ENCODE measurements at regions not wholly inside any gene's neighbourhood (a gene's known extent, or its start where the extent isn't known, plus 50 kb on each side); places are given as distances from the start of the nearest gene placed in this dataset.

DNA sequence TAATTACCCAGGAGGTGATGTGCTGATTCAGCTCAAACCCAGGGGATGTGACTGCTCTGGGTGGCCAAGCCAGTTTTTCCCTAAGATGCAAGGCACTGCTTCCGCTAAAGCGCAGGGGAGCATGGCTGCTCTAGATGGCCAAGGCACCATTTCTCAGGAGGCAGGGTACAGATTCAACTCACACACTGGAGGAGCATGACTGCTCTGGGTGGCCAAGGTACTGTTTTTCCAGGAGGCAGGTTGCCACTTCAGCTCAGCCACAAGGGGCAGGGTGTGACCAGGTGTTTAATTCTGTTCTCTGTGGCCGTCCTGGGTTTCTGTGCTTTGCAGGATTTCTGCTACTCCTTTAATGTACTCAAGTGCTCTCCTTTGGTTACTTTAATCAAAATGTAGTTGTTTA is 659.3 kb upstream of the ARRDC4 start:
- TF ChIP-seq POLR2A (IDR thresholded peaks at IDR 0.05), result no peak
- TF ChIP-seq, protein P1, sequence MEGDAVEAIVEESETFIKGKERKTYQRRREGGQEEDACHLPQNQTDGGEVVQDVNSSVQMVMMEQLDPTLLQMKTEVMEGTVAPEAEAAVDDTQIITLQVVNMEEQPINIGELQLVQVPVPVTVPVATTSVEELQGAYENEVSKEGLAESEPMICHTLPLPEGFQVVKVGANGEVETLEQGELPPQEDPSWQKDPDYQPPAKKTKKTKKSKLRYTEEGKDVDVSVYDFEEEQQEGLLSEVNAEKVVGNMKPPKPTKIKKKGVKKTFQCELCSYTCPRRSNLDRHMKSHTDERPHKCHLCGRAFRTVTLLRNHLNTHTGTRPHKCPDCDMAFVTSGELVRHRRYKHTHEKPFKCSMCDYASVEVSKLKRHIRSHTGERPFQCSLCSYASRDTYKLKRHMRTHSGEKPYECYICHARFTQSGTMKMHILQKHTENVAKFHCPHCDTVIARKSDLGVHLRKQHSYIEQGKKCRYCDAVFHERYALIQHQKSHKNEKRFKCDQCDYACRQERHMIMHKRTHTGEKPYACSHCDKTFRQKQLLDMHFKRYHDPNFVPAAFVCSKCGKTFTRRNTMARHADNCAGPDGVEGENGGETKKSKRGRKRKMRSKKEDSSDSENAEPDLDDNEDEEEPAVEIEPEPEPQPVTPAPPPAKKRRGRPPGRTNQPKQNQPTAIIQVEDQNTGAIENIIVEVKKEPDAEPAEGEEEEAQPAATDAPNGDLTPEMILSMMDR (IDR thresholded peaks at IDR 0.05 in 4 of 5, conservative IDR thresholded peaks at IDR 0.05 in 1 of 5), result no peak

Data from gastrocnemius medialis (tissue), 4 donors.